Suprapubic skin (tissue), 4 donors: ENCODE measurements at regions not wholly inside any gene's neighbourhood (a gene's known extent, or its start where the extent isn't known, plus 50 kb on each side); places are given as distances from the start of the nearest gene placed in this dataset.
"Not testable (repeated sequence)": the region's sequence is repeated elsewhere in the genome, so short reads cannot be mapped to it uniquely, and the experiment has no call there.

Experiments
- DNase-seq, 2 donors: peaks; one replicate each; pipeline ENCODE4 v3.0.0-alpha.2; 2019; ENCODE audit warnings: low spot score in 2 of 2
- H3K27ac ChIP-seq: fragments of 200-600 bp; sonication (generic); one replicate; pipeline ENCODE4 v1.5.1; 2019
- H3K27me3 ChIP-seq: fragments of 200-600 bp; sonication (generic); one replicate; pipeline ENCODE4 v1.5.1; 2019
- H3K36me3 ChIP-seq: fragments of 200-600 bp; sonication (generic); one replicate; pipeline ENCODE4 v1.5.1; 2019
- H3K4me1 ChIP-seq: fragments of 200-600 bp; sonication (generic); one replicate; pipeline ENCODE4 v1.5.1; 2019
- H3K4me3 ChIP-seq: fragments of 200-600 bp; sonication (generic); one replicate; pipeline ENCODE4 v1.5.1; 2019; ENCODE audit warnings: mild to moderate bottlenecking
- H3K9me3 ChIP-seq: fragments of 200-600 bp; sonication (generic); one replicate; pipeline ENCODE4 v1.5.1; 2019
- CTCF ChIP-seq, 2 donors: fragments of 200-600 bp in 1 of 2; fragments of 450-650 bp in 1 of 2; sonication (generic) in 1 of 2; IDR thresholded peaks; one replicate each; pipeline ENCODE4 v1.5.1; 2016 to 2019; ENCODE audit warnings: antibody characterized with exemption in 2 of 2, mild to moderate bottlenecking in 1 of 2, moderate library complexity in 1 of 2
- EP300 ChIP-seq: sonication (generic); formaldehyde crosslinking; IDR thresholded peaks from one replicate; pipeline ENCODE4 v1.6.1; 2017; ENCODE audit warnings: antibody characterized with exemption
- POLR2A ChIP-seq, 2 donors: fragments of 450-650 bp; IDR thresholded peaks; one replicate each; pipeline ENCODE4 v1.6.1; 2017; ENCODE audit warnings: antibody characterized with exemption in 2 of 2, mild to moderate bottlenecking in 2 of 2, moderate library complexity in 2 of 2
- POLR2AphosphoS5 ChIP-seq, 3 donors: sonication (generic); formaldehyde crosslinking; IDR thresholded peaks; one replicate each; pipeline ENCODE4 v1.6.1; 2017; ENCODE audit warnings: antibody characterized with exemption in 3 of 3
- WGBS: methylation state at CpG from one replicate; pipeline ENCODE4 v1.1.5; 2018; 5-methylcytosine and 5-hydroxymethylcytosine counted together

GRCh38 chr9:29625292-29625731 lies 2052.0 kb upstream of the C9orf72 start:
- Histone ChIP-seq H3K27ac (no peak overlapping the region), H3K36me3 (no peaks in the 10 kb centered on the region), H3K4me1 (no peaks in the 10 kb centered on the region), H3K9me3 (no peaks in the 10 kb centered on the region), H3K27me3 (no peaks in the 10 kb centered on the region), H3K4me3 (no peak overlapping the region)
- 19% methylated on average over 2 of the region's 2 CpGs for WGBS
- no peak for TF ChIP-seq POLR2AphosphoS5 (IDR thresholded peaks at IDR 0.05)
- no peak for DNase-seq

- DNase-seq = no peak
- H3K4me1 ChIP-seq = no peaks in the 10 kb centered on the region
- no peak for TF ChIP-seq EP300
- no peak for TF ChIP-seq CTCF (IDR thresholded peaks at IDR 0.05)
- no peak for TF ChIP-seq POLR2A (IDR thresholded peaks at IDR 0.05)
- TF ChIP-seq POLR2AphosphoS5 (IDR thresholded peaks at IDR 0.05) = no peak
- H3K36me3 ChIP-seq = no peaks in the 10 kb centered on the region
- no peaks in the 10 kb centered on the region for H3K9me3 ChIP-seq
- H3K4me3 ChIP-seq = no peak overlapping the region
- H3K27me3 ChIP-seq = no peaks in the 10 kb centered on the region
- WGBS = 73% methylated on average over 3 of the region's 3 CpGs
- no peak overlapping the region for H3K27ac ChIP-seq
These were observed 2052.7 kb upstream of the C9orf72 start for GRCh38 chr9:29625931-29626330.

- H3K27ac ChIP-seq, H3K9me3 ChIP-seq, H3K27me3 ChIP-seq, H3K4me3 ChIP-seq, H3K36me3 ChIP-seq, H3K4me1 ChIP-seq, DNase-seq: not testable (repeated sequence)
- 70% methylated on average over 1 of the region's 1 CpG for WGBS
These were observed 2055.6 kb upstream of the C9orf72 start for GRCh38 chr9:29628856-29629255.

GRCh38 chr9:29637471-29638237 lies 2064.4 kb upstream of the C9orf72 start:
- no peak overlapping the region for H3K4me3 ChIP-seq
- no peak overlapping the region for H3K27ac ChIP-seq
- no peak for DNase-seq
- H3K9me3 ChIP-seq = no peaks in the 10 kb centered on the region
- TF ChIP-seq POLR2AphosphoS5 (IDR thresholded peaks at IDR 0.05) = no peak
- no peaks in the 10 kb centered on the region for H3K4me1 ChIP-seq
- WGBS = 57% methylated on average over 3 of the region's 3 CpGs
- no peaks in the 10 kb centered on the region for H3K36me3 ChIP-seq
- no peaks in the 10 kb centered on the region for H3K27me3 ChIP-seq

- Histone ChIP-seq H3K36me3 (no peaks in the 10 kb centered on the region), H3K27me3 (no peaks in the 10 kb centered on the region), H3K4me3 (no peak overlapping the region), H3K27ac (no peak overlapping the region), H3K9me3 (no peaks in the 10 kb centered on the region), H3K4me1 (no peaks in the 10 kb centered on the region)
- no peak for TF ChIP-seq CTCF (IDR thresholded peaks at IDR 0.05)
- TF ChIP-seq EP300 = no peak
- no peak for TF ChIP-seq POLR2A (IDR thresholded peaks at IDR 0.05)
- TF ChIP-seq POLR2AphosphoS5 (IDR thresholded peaks at IDR 0.05) = no peak
- DNase-seq = no peak
- WGBS = 75% methylated on average over 2 of the region's 2 CpGs
These were observed 2067.2 kb upstream of the C9orf72 start for GRCh38 chr9:29640507-29640906.

- Histone ChIP-seq H3K27me3 (no peaks in the 10 kb centered on the region), H3K4me3 (no peak overlapping the region), H3K9me3 (no peaks in the 10 kb centered on the region), H3K27ac (no peak overlapping the region), H3K36me3 (no peaks in the 10 kb centered on the region), H3K4me1 (no peaks in the 10 kb centered on the region)
- TF ChIP-seq CTCF (IDR thresholded peaks at IDR 0.05) (no peak), EP300 (no peak), POLR2A (IDR thresholded peaks at IDR 0.05) (no peak), POLR2AphosphoS5 (IDR thresholded peaks at IDR 0.05) (no peak)
- no peak for DNase-seq
These were observed 2071.2 kb upstream of the C9orf72 start for GRCh38 chr9:29644514-29644913.

GRCh38 chr9:29647451-29647850 lies 2074.2 kb upstream of the C9orf72 start:
- no peak overlapping the region for H3K4me3 ChIP-seq

More at GRCh38 chr9:29647451-29647850, 2074.2 kb upstream of the C9orf72 start:
- no peak for TF ChIP-seq EP300
- no peak for TF ChIP-seq POLR2AphosphoS5 (IDR thresholded peaks at IDR 0.05)
- TF ChIP-seq POLR2A (IDR thresholded peaks at IDR 0.05) = no peak
- TF ChIP-seq CTCF (IDR thresholded peaks at IDR 0.05) = no peak
- H3K27ac ChIP-seq = no peak overlapping the region
- H3K36me3 ChIP-seq = no peaks in the 10 kb centered on the region
- H3K27me3 ChIP-seq = no peaks in the 10 kb centered on the region
- DNase-seq = no peak
- H3K9me3 ChIP-seq = no peaks in the 10 kb centered on the region
- H3K4me1 ChIP-seq = no peaks in the 10 kb centered on the region
